Embryonic facial prominence (tissue), 1 donor: ENCODE measurements at regions not wholly inside any gene's neighbourhood (a gene's known extent, or its start where the extent isn't known, plus 50 kb on each side); places are given as distances from the start of the nearest gene placed in this dataset.
"Not testable (repeated sequence)": the region's sequence is repeated elsewhere in the genome, so short reads cannot be mapped to it uniquely, and the experiment has no call there.

Source experiments
- DNase-seq: peaks from one replicate; pipeline ENCODE4 v3.0.0-alpha.2; 2016; ENCODE audit errors: extremely low spot score

GRCh38 chr15:98272625-98273024 lies 312.1 kb downstream of the ARRDC4 start:
- no peak for DNase-seq

- no peak for DNase-seq
Observed at GRCh38 chr15:98276018-98276417, 315.5 kb downstream of the ARRDC4 start.

- no peak for DNase-seq
Observed at GRCh38 chr15:98277602-98278001, 317.1 kb downstream of the ARRDC4 start.

GRCh38 chr15:98280284-98280975 lies 319.9 kb downstream of the ARRDC4 start:
- DNase-seq: no peak

- no peak for DNase-seq
Observed at GRCh38 chr15:98281130-98281529, 320.6 kb downstream of the ARRDC4 start.

- no peak for DNase-seq
Observed at GRCh38 chr15:98282656-98283332, 322.3 kb downstream of the ARRDC4 start.

- DNase-seq: no peak
Observed at GRCh38 chr15:98286200-98286599, 325.7 kb downstream of the ARRDC4 start.

- DNase-seq: no peak
Observed at GRCh38 chr15:98286831-98287230, 326.3 kb downstream of the ARRDC4 start.

GRCh38 chr15:98288091-98288590 lies 327.6 kb downstream of the ARRDC4 start:
- no peak for DNase-seq

- DNase-seq: no peak
Observed at GRCh38 chr15:98289747-98290146, 329.2 kb downstream of the ARRDC4 start.

GRCh38 chr15:98292442-98293240 lies 332.1 kb downstream of the ARRDC4 start:
- DNase-seq: no peak

GRCh38 chr15:98294126-98294525 lies 333.6 kb downstream of the ARRDC4 start:
- DNase-seq: no peak

- DNase-seq: not testable (repeated sequence)
Observed at GRCh38 chr15:98295101-98295759, 334.7 kb downstream of the ARRDC4 start.

- DNase-seq: no peak
Observed at GRCh38 chr15:98296653-98297052, 336.1 kb downstream of the ARRDC4 start.

GRCh38 chr15:98304371-98304770 lies 343.9 kb downstream of the ARRDC4 start:
- no peak for DNase-seq

GRCh38 chr15:98308117-98308516 lies 340.2 kb upstream of the IGF1R start:
- DNase-seq: no peak

GRCh38 chr15:98311566-98312188 lies 336.7 kb upstream of the IGF1R start:
- peak; percentile 19 for DNase-seq

GRCh38 chr15:98312913-98313312 lies 335.4 kb upstream of the IGF1R start:
- no peak for DNase-seq

GRCh38 chr15:98315971-98316370 lies 332.4 kb upstream of the IGF1R start:
- DNase-seq: no peak

GRCh38 chr15:98321896-98322295 lies 326.4 kb upstream of the IGF1R start:
- DNase-seq: peak; percentile 16

GRCh38 chr15:98322581-98322980 lies 325.8 kb upstream of the IGF1R start:
- DNase-seq: no peak
